ENCODE measurements at regions not wholly inside any gene's neighbourhood (a gene's known extent, or its start where the extent isn't known, plus 50 kb on each side); places are given as distances from the start of the nearest gene placed in this dataset.

DNA sequence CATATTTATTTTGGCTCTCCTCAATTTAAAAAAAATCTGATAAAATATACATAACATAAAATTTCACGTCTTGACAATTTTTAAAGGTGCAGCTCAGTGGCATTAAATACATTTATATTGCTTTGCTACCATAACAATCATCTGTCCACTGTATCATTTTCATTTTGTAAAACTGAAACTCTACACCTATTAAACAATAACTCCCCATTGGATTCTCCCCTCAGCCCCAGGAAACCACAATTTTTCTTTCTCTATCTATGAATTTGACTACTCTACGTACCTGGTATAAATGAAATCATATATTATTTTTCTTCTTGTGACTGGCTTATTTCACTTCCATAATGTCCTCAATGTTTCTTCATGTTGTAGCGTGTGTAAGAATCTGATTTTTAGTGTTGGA lies 563.5 kb downstream of the PRR16 start:
- TF ChIP-seq, protein P1, sequence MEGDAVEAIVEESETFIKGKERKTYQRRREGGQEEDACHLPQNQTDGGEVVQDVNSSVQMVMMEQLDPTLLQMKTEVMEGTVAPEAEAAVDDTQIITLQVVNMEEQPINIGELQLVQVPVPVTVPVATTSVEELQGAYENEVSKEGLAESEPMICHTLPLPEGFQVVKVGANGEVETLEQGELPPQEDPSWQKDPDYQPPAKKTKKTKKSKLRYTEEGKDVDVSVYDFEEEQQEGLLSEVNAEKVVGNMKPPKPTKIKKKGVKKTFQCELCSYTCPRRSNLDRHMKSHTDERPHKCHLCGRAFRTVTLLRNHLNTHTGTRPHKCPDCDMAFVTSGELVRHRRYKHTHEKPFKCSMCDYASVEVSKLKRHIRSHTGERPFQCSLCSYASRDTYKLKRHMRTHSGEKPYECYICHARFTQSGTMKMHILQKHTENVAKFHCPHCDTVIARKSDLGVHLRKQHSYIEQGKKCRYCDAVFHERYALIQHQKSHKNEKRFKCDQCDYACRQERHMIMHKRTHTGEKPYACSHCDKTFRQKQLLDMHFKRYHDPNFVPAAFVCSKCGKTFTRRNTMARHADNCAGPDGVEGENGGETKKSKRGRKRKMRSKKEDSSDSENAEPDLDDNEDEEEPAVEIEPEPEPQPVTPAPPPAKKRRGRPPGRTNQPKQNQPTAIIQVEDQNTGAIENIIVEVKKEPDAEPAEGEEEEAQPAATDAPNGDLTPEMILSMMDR (IDR thresholded peaks at IDR 0.05; ENCODE audit: insufficient read depth, missing control alignments), result no peak
- no peak for DNase-seq (ENCODE audit: insufficient read length, low spot score)
- FAIRE-seq, result no peak

DNA sequence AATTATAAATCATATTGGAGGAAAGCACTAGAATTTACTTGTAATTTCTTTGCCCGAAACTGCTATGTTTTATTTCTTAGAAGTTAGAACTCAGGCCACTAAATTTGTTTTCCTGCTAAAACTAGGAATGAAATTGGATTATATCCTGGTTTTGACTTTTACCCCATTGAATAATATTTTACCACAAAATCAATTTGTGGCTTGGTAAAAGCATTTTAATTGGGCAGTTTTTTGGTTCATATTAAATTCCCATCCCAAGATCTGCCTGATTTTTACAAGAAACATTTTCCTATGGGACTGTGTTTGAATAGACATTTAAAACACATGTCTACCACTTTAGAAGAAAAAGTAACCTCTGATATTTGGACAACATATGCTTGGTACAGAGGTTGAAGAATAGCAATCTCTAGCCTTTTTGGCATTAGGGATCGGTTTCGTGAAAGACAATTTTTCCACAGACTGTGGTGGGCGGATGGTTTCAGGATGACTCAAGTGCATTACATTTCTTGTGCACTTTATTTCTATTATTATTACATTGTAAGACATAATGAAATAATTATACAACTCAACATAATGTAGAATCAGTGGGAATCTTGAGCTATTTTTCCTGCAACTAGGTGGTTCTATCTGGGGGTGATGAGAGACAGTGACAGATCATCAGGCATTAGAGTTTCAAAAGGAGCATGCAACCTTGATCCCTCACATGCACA lies 565.6 kb downstream of the PRR16 start:
- FAIRE-seq (no peak), DNase-seq (ENCODE audit: insufficient read length, low spot score) (no peak)
- TF ChIP-seq, protein P1 (IDR thresholded peaks at IDR 0.05; ENCODE audit: insufficient read depth, missing control alignments), result no peak

DNA sequence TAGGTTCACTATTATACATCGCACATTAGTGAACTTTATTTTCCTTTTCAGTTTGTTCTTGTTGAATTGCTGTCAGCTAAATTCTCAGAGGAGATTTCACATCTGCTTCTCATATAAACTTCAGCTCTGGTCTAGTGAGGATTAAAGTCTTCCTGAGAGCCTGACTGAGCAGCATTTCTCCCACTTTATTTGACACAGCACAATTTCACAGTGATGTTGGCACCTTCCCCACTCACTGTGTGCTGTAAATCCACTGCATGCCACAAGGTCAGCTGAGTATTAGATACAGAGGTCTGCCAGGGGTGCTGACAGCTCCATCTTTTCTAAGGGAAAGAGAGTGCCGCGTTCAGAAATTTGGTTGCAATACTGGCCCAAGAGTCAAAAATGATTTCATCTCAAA lies 567.4 kb downstream of the PRR16 start:
- FAIRE-seq (no peak), DNase-seq (ENCODE audit: insufficient read length, low spot score) (no peak)
- TF ChIP-seq, protein P1 (IDR thresholded peaks at IDR 0.05; ENCODE audit: insufficient read depth, missing control alignments), result no peak

DNA sequence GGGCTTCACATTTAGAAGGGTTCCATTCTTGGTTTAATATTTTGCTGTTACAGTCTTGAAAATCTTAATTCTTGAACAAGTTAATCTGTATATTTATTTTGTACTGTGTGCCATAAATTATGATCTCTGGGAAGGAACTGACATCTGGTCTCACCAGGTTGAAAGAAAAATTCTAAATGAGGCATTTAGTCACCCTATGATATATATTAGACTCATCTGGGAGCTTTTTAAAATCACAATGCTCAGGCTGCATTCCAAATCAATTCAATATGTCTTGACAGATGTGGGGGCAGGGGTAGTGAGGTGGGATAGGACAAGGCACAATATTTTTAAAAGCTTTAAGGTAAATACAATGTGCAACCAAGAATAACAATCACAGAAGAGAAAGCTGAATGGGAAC lies 569.2 kb downstream of the PRR16 start:
- DNase-seq (ENCODE audit: insufficient read length, low spot score) (no peak), FAIRE-seq (no peak)
- TF ChIP-seq, protein P1 (IDR thresholded peaks at IDR 0.05; ENCODE audit: insufficient read depth, missing control alignments), result no peak

DNA sequence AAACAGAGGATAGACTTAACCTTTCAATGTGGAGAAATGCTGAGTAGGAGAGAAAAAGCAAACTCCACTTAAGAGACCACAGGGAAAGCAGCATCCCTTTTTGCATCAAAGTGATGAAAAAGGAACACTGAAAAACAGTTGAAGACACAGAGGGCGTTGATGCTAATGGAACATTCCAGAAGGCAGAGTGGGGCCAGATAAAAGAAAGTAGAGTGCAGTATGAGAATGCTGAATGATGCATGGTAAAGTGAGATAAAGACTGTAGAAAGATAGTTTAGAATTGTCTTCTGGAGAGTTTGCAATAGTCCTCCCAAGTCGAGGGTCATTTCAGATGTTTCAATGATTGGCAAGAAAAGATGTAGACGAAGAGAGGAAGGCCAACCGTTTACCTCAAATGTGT lies 574.3 kb downstream of the PRR16 start:
- no peak for DNase-seq (ENCODE audit: insufficient read length, low spot score)
- TF ChIP-seq, protein P1 (IDR thresholded peaks at IDR 0.05; ENCODE audit: insufficient read depth, missing control alignments), result no peak
- no peak for FAIRE-seq

DNA sequence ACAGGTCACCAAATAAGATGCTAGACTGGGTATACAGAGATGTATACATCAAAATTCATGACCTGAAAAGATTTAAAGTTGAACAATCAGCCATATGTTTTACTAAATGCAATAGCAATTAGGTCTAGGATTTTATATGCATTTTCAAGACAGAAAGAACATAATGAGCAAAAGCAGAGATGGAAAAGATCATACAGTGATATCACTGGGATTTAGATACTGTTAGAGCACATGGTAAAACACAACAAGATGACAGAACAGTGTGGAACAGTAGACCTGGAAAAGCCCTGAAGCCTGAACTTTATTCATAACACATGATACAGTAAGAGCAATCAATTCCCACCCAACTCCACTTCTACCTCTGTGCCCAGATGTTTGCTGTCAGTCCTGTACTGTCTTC lies 585.9 kb downstream of the PRR16 start:
- FAIRE-seq (no peak), DNase-seq (ENCODE audit: insufficient read length, low spot score) (no peak)
- TF ChIP-seq, protein P1 (IDR thresholded peaks at IDR 0.05; ENCODE audit: insufficient read depth, missing control alignments), result no peak

Measured in D721Med (cell line).